NB4 (cell line): ENCODE measurements at regions not wholly inside any gene's neighbourhood (a gene's known extent, or its start where the extent isn't known, plus 50 kb on each side); places are given as distances from the start of the nearest gene placed in this dataset.

ENCODE experiments used
- DNase-seq: peaks from one replicate; pipeline ENCODE4 v3.0.0; 2010; ENCODE audit warnings: low read depth
- H3K4me3 ChIP-seq: one replicate; pipeline ENCODE4 v1.5.1; 2011; ENCODE audit warnings: mild to moderate bottlenecking, low read depth, low read length, moderate library complexity
- MAX ChIP-seq: IDR thresholded peaks from 2 replicates; pipeline ENCODE4 v1.6.1; 2011; ENCODE audit warnings: low read depth, low read length
- MYC ChIP-seq: IDR thresholded peaks from 2 replicates; pipeline ENCODE4 v1.6.1; 2011; ENCODE audit warnings: low read depth, low read length
- POLR2A ChIP-seq: IDR thresholded peaks from 2 replicates; pipeline ENCODE4 v1.6.1; 2011; ENCODE audit warnings: mild to moderate bottlenecking; ENCODE audit not compliant: insufficient read length; ENCODE audit errors: extremely low read depth
- TF ChIP-seq, protein P1 (sequence below): IDR thresholded peaks from one replicate; pipeline ENCODE4 v1.5.1; 2012; ENCODE audit warnings: low read depth, low read length

GRCh38 chr1:96290801-96291200 lies 430.8 kb upstream of the PTBP2 start:
- TF ChIP-seq, protein P1, sequence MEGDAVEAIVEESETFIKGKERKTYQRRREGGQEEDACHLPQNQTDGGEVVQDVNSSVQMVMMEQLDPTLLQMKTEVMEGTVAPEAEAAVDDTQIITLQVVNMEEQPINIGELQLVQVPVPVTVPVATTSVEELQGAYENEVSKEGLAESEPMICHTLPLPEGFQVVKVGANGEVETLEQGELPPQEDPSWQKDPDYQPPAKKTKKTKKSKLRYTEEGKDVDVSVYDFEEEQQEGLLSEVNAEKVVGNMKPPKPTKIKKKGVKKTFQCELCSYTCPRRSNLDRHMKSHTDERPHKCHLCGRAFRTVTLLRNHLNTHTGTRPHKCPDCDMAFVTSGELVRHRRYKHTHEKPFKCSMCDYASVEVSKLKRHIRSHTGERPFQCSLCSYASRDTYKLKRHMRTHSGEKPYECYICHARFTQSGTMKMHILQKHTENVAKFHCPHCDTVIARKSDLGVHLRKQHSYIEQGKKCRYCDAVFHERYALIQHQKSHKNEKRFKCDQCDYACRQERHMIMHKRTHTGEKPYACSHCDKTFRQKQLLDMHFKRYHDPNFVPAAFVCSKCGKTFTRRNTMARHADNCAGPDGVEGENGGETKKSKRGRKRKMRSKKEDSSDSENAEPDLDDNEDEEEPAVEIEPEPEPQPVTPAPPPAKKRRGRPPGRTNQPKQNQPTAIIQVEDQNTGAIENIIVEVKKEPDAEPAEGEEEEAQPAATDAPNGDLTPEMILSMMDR, result no peak
- no peak for TF ChIP-seq POLR2A
- TF ChIP-seq MAX, result no peak
- TF ChIP-seq MYC, result no peak
- DNase-seq, result no peak

GRCh38 chr1:96291468-96291867 lies 430.1 kb upstream of the PTBP2 start:
- TF ChIP-seq POLR2A, result no peak
- no peak for TF ChIP-seq MYC
- TF ChIP-seq, protein P1, result no peak
- TF ChIP-seq MAX, result no peak
- H3K4me3 ChIP-seq, result no peak overlapping the region
- no peak for DNase-seq

More at GRCh38 chr1:96290801-96291200, 430.8 kb upstream of the PTBP2 start:
- no peak overlapping the region for H3K4me3 ChIP-seq

- TF ChIP-seq MAX, result no peak
- TF ChIP-seq, protein P1, result no peak
- no peak for TF ChIP-seq MYC
- TF ChIP-seq POLR2A, result no peak
- DNase-seq, result no peak
These were observed 429.4 kb upstream of the PTBP2 start for GRCh38 chr1:96292141-96292540.

DNA sequence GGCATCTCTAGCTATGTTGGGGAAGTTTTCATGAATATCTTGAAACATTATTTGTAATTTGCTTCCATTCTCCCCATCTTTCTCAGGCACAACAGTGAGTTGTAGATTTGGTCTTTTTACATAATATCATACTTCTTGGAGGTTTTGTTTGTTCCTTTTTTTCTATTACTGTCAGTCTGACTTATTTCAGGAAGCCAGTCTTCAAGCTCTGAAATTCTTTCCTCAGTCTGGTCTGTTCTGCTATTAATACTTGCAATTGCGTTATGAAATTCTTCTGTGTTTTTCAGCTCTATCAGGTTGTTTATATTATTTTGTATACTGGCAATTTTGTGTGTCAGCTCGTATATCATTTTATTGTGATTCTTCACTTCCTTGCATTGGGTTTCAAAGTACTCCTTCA lies 424.6 kb upstream of the PTBP2 start:
- TF ChIP-seq POLR2A, result no peak
- no peak overlapping the region for H3K4me3 ChIP-seq
- no peak for DNase-seq

More at GRCh38 chr1:96292141-96292540, 429.4 kb upstream of the PTBP2 start:
- no peak overlapping the region for H3K4me3 ChIP-seq

- no peak for TF ChIP-seq MYC
- TF ChIP-seq, protein P1, result no peak
- TF ChIP-seq MAX, result no peak
- TF ChIP-seq POLR2A, result no peak
- no peak for DNase-seq
- no peak overlapping the region for H3K4me3 ChIP-seq
These were observed 414.6 kb upstream of the PTBP2 start for GRCh38 chr1:96306809-96307560.

GRCh38 chr1:96308314-96308713 lies 413.3 kb upstream of the PTBP2 start:
- TF ChIP-seq MYC (no peak), MAX (no peak), POLR2A (no peak)
- TF ChIP-seq, protein P1, result no peak
- H3K4me3 ChIP-seq, result no peak overlapping the region
- DNase-seq, result peak; percentile 68
